OCI-LY7 (cell line): ENCODE measurements at regions not wholly inside any gene's neighbourhood (a gene's known extent, or its start where the extent isn't known, plus 50 kb on each side); places are given as distances from the start of the nearest gene placed in this dataset.

Source experiments
- BruUV-seq: library from RNA; stranded (reverse); fragments of 400-500 nt; replicated peaks from 2 replicates; lab custom pipeline; 2021; lab: Mats Ljungman, UMichigan
- CTCF ChIA-PET: fragments of 300-600 bp; sonication (Branson Sonifier 250); formaldehyde crosslinking; loops from one replicate; lab custom pipeline; 2022; ENCODE audit warnings: antibody characterized with exemption; ENCODE audit not compliant: unreplicated experiment; lab: Charles Lee
- POLR2A ChIA-PET: fragments of 300-600 bp; sonication (Branson Sonifier 250); formaldehyde crosslinking; loops from one replicate; lab custom pipeline; 2022; ENCODE audit warnings: antibody characterized with exemption; lab: Charles Lee
- DNase-seq: peaks from one replicate; pipeline ENCODE4 v3.0.0-alpha.2; 2015; ENCODE audit warnings: low spot score
- H2AFZ ChIP-seq: fragments of 200-600 bp; sonication (generic), shearing (Covaris generic); 2 replicates; pipeline ENCODE4 v1.6.1; 2014; ENCODE audit warnings: mild to moderate bottlenecking, antibody characterized with exemption, low read length, moderate library complexity
- H3K27ac ChIP-seq: fragments of 200-600 bp; sonication (generic); 2 replicates; pipeline ENCODE4 v1.5.1; 2014; ENCODE audit warnings: mixed run types, low read depth, mild to moderate bottlenecking, moderate library complexity, low read length, inconsistent platforms; ENCODE audit not compliant: poor library complexity, severe bottlenecking
- H3K36me3 ChIP-seq: fragments of 200-600 bp; sonication (generic); 2 replicates; pipeline ENCODE4 v1.6.1; 2014; ENCODE audit warnings: mild to moderate bottlenecking, antibody characterized with exemption, low read length, moderate library complexity, mixed read lengths; ENCODE audit not compliant: insufficient read depth
- H3K4me1 ChIP-seq: fragments of 200-600 bp; sonication (generic); 2 replicates; pipeline ENCODE4 v1.5.1; 2014; ENCODE audit warnings: mild to moderate bottlenecking, low read length; ENCODE audit not compliant: insufficient read depth, poor library complexity, severe bottlenecking
- H3K4me2 ChIP-seq: fragments of 200-600 bp; sonication (generic); 2 replicates; pipeline ENCODE4 v1.6.1; 2014; ENCODE audit warnings: mild to moderate bottlenecking, low read length
- H3K4me3 ChIP-seq: fragments of 200-600 bp; sonication (generic); 2 replicates; pipeline ENCODE4 v1.5.1; 2014; ENCODE audit warnings: mild to moderate bottlenecking, low read depth, low read length; ENCODE audit not compliant: poor library complexity, severe bottlenecking
- H3K79me2 ChIP-seq: fragments of 200-600 bp; sonication (generic); 2 replicates; pipeline ENCODE4 v1.6.1; 2016; ENCODE audit warnings: low read depth, mild to moderate bottlenecking, low read length, moderate library complexity, mixed read lengths; ENCODE audit not compliant: insufficient read depth
- H3K9me2 ChIP-seq: fragments of 200-600 bp; sonication (generic); 2 replicates; pipeline ENCODE4 v1.6.1; 2016; ENCODE audit warnings: mild to moderate bottlenecking, low read length, mixed read lengths; ENCODE audit not compliant: insufficient read depth
- H3K9me3 ChIP-seq: fragments of 200-600 bp; sonication (generic); 2 replicates; pipeline ENCODE4 v1.6.1; 2014; ENCODE audit warnings: mild to moderate bottlenecking, mixed run types, low read length, mixed read lengths
- H4K20me1 ChIP-seq: fragments of 200-600 bp; sonication (generic); 2 replicates; pipeline ENCODE4 v1.6.1; 2014; ENCODE audit warnings: mild to moderate bottlenecking, antibody characterized with exemption, low read length, moderate library complexity, mixed read lengths; ENCODE audit not compliant: insufficient read depth
- EZH2phosphoT487 ChIP-seq: fragments of 200-600 bp; sonication (generic); IDR thresholded peaks from 2 replicates; pipeline ENCODE4 v1.6.1; 2018; ENCODE audit warnings: low read depth, borderline replicate concordance, mild to moderate bottlenecking, mixed run types, antibody characterized with exemption, low read length, moderate library complexity, mixed read lengths
- intact Hi-C: fragments of 100-400 bp; cut with micrococcal nuclease; formaldehyde crosslinking; loops from one replicate; pipeline ENCODE4 v1.10.0; 2022; ENCODE audit not compliant: unreplicated experiment
- TF ChIP-seq, protein P1 (sequence below): fragments of 200-600 bp; sonication (generic); conservative IDR thresholded peaks from 2 replicates; pipeline ENCODE4 v1.5.1; 2014; ENCODE audit warnings: mild to moderate bottlenecking, antibody characterized with exemption, low read length, moderate library complexity, mixed read lengths

DNA sequence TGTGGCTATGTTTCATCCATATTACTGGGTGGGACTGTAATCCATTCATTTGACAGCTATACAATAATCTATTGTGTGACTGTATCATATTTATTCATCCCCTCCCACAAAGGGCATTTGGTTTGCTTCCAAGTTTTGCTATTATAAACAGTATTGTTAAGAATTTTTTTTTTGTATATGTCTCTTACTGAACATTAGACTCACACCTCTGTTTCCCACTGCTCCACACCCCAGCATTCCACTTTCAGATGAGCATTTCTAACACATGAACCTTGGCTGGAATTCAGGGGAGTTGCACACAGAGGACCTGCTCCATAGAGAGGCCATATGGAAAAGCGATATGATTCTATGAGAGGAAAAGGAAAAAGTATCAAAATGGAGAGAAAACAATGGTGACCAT lies 81.6 kb upstream of the DKK2 start:
- Histone ChIP-seq H3K79me2 (no peaks in the 10 kb centered on the region), H3K4me3 (no peak overlapping the region), H3K27ac (no peak overlapping the region), H2AFZ (no peak overlapping the region), H3K4me2 (no peak overlapping the region), H3K4me1 (no peaks in the 10 kb centered on the region), H3K9me2 (no peaks in the 10 kb centered on the region), H3K9me3 (no peaks in the 10 kb centered on the region), H4K20me1 (no peaks in the 10 kb centered on the region), H3K36me3 (no peaks in the 10 kb centered on the region)
- POLR2A ChIA-PET = no interaction called here
- intact Hi-C loops = no loop called here
- CTCF ChIA-PET = no interaction called here
- TF ChIP-seq, protein P1, sequence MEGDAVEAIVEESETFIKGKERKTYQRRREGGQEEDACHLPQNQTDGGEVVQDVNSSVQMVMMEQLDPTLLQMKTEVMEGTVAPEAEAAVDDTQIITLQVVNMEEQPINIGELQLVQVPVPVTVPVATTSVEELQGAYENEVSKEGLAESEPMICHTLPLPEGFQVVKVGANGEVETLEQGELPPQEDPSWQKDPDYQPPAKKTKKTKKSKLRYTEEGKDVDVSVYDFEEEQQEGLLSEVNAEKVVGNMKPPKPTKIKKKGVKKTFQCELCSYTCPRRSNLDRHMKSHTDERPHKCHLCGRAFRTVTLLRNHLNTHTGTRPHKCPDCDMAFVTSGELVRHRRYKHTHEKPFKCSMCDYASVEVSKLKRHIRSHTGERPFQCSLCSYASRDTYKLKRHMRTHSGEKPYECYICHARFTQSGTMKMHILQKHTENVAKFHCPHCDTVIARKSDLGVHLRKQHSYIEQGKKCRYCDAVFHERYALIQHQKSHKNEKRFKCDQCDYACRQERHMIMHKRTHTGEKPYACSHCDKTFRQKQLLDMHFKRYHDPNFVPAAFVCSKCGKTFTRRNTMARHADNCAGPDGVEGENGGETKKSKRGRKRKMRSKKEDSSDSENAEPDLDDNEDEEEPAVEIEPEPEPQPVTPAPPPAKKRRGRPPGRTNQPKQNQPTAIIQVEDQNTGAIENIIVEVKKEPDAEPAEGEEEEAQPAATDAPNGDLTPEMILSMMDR = no peak
- no peak for TF ChIP-seq EZH2phosphoT487
- BruUV-seq = no TSS peak
- no peak for DNase-seq

GRCh38 chr4:107115185-107115847 lies 79.2 kb upstream of the DKK2 start:
- ChIA-PET POLR2A (interaction anchor here (1.2 kb wide), 1 partner anchor 24 kb away, joined by 3 read pairs; no protein-coding TSS in a partner anchor), CTCF (no interaction called here)
- no peaks in the 10 kb centered on the region for H3K79me2 ChIP-seq
- no peak for TF ChIP-seq EZH2phosphoT487
- TF ChIP-seq, protein P1 = no peak
- no peaks in the 10 kb centered on the region for H4K20me1 ChIP-seq
- no peak for DNase-seq
- no peak overlapping the region for H3K4me3 ChIP-seq
- no peaks in the 10 kb centered on the region for H3K4me1 ChIP-seq
- no peaks in the 10 kb centered on the region for H3K9me3 ChIP-seq
- no peaks in the 10 kb centered on the region for H3K36me3 ChIP-seq
- H3K4me2 ChIP-seq = no peak overlapping the region
- intact Hi-C loops = no loop called here
- H3K27ac ChIP-seq = no peak overlapping the region
- no peaks in the 10 kb centered on the region for H3K9me2 ChIP-seq
- no peak overlapping the region for H2AFZ ChIP-seq
- no TSS peak for BruUV-seq

DNA sequence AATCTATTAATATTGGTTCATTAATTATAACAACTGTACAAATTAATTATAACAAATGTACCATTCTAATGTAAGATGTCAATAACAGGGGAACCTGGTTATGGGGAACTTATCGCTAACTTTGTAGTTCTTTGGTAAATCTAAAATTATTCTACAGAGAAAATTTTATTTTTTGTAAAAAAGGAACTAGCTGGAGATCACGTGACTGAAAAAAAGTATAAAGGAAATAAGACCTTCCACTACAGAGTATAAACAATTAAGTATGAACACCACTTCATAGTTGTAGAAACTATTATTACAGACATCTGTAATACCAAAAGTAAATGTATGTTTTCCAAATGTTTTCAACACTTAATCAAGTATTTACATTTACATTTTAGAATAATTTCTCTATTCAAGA lies 77.9 kb upstream of the DKK2 start:
- ChIA-PET POLR2A (no interaction called here), CTCF (no interaction called here)
- H2AFZ ChIP-seq = no peak overlapping the region
- no peaks in the 10 kb centered on the region for H4K20me1 ChIP-seq
- intact Hi-C loops = no loop called here
- no TSS peak for BruUV-seq
- H3K79me2 ChIP-seq = no peaks in the 10 kb centered on the region
- TF ChIP-seq EZH2phosphoT487 = no peak
- TF ChIP-seq, protein P1 = no peak
- no peaks in the 10 kb centered on the region for H3K9me3 ChIP-seq
- no peak overlapping the region for H3K4me3 ChIP-seq
- no peak overlapping the region for H3K4me2 ChIP-seq
- DNase-seq = no peak
- H3K27ac ChIP-seq = no peak overlapping the region
- H3K36me3 ChIP-seq = no peaks in the 10 kb centered on the region
- H3K4me1 ChIP-seq = no peaks in the 10 kb centered on the region
- H3K9me2 ChIP-seq = no peaks in the 10 kb centered on the region
